DOHH2 (cell line): ENCODE measurements at regions not wholly inside any gene's neighbourhood (a gene's known extent, or its start where the extent isn't known, plus 50 kb on each side); places are given as distances from the start of the nearest gene placed in this dataset.

ENCODE experiments used
- H3F3A ChIP-seq: fragments of 200-600 bp; sonication (generic), shearing (Covaris generic); 2 replicates; pipeline ENCODE4 v1.6.0; 2016; ENCODE audit warnings: antibody characterized with exemption, mild to moderate bottlenecking; ENCODE audit not compliant: control insufficient read depth, insufficient read depth
- H3K27ac ChIP-seq: fragments of 200-600 bp; sonication (generic); 2 replicates; pipeline ENCODE4 v1.5.1; 2014; ENCODE audit warnings: low read depth, mild to moderate bottlenecking, low read length, moderate library complexity
- H3K27me3 ChIP-seq: fragments of 200-600 bp; sonication (generic); 2 replicates; pipeline ENCODE4 v1.6.1; 2014; ENCODE audit warnings: mild to moderate bottlenecking, low read length, mixed read lengths; ENCODE audit not compliant: control insufficient read depth
- H3K36me3 ChIP-seq: fragments of 200-600 bp; sonication (generic); 2 replicates; pipeline ENCODE4 v1.6.1; 2014; ENCODE audit warnings: mild to moderate bottlenecking, low read length, moderate library complexity, mixed read lengths; ENCODE audit not compliant: control insufficient read depth
- H3K4me1 ChIP-seq: fragments of 200-600 bp; sonication (generic); 2 replicates; pipeline ENCODE4 v1.6.1; 2014; ENCODE audit warnings: mild to moderate bottlenecking, low read length, mixed read lengths; ENCODE audit not compliant: control insufficient read depth
- H3K4me2 ChIP-seq: fragments of 200-600 bp; sonication (generic); 2 replicates; pipeline ENCODE4 v1.6.0; 2014; ENCODE audit warnings: mild to moderate bottlenecking, low read length, moderate library complexity
- H3K4me3 ChIP-seq: fragments of 200-600 bp; sonication (generic); 2 replicates; pipeline ENCODE4 v1.5.1; 2014; ENCODE audit warnings: mild to moderate bottlenecking, low read length, mixed read lengths
- H3K79me2 ChIP-seq: fragments of 200-600 bp; sonication (generic); 2 replicates; pipeline ENCODE4 v1.6.1; 2014; ENCODE audit warnings: mild to moderate bottlenecking, low read length, mixed read lengths; ENCODE audit not compliant: control insufficient read depth
- H3K9me2 ChIP-seq: fragments of 200-600 bp; sonication (generic); replicated peaks from 2 replicates; pipeline ENCODE4 v1.6.1; 2014; ENCODE audit warnings: mild to moderate bottlenecking, low read length, mixed read lengths; ENCODE audit not compliant: control insufficient read depth
- H3K9me3 ChIP-seq: fragments of 200-600 bp; sonication (generic); 2 replicates; pipeline ENCODE4 v1.6.1; 2014; ENCODE audit warnings: antibody characterized with exemption, low read length, mixed read lengths; ENCODE audit not compliant: control insufficient read depth, insufficient read depth
- H4K20me1 ChIP-seq: fragments of 200-600 bp; sonication (generic); 2 replicates; pipeline ENCODE4 v1.6.0; 2014; ENCODE audit warnings: low read depth, mild to moderate bottlenecking, antibody characterized with exemption, low read length, moderate library complexity; ENCODE audit not compliant: control insufficient read depth, insufficient read depth
- CTCF ChIP-seq: fragments of 200-600 bp; sonication (generic); IDR thresholded peaks from one replicate; pipeline ENCODE4 v1.5.1; 2014; ENCODE audit warnings: antibody characterized with exemption, mild to moderate bottlenecking, low read depth, low read length; ENCODE audit not compliant: poor library complexity, severe bottlenecking
- EZH2phosphoT487 ChIP-seq: fragments of 200-600 bp; sonication (generic); IDR thresholded peaks from 2 replicates; pipeline ENCODE4 v1.6.1; 2017; ENCODE audit warnings: borderline replicate concordance, mild to moderate bottlenecking, antibody characterized with exemption, low read length, moderate library complexity, mixed read lengths

- Histone ChIP-seq H3K4me2 (no peak overlapping the region), H3K27me3 (no peaks in the 10 kb centered on the region), H3F3A (no peaks in the 10 kb centered on the region), H3K79me2 (no peaks in the 10 kb centered on the region), H3K4me3 (no peak overlapping the region), H3K36me3 (no peaks in the 10 kb centered on the region), H3K9me2 (no peaks in the 10 kb centered on the region), H3K27ac (no peak overlapping the region), H4K20me1 (no peaks in the 10 kb centered on the region), H3K9me3 (peaks cover 11% of the 10 kb centered on the region; the same call in 1 of the 2 replicates), H3K4me1 (no peaks in the 10 kb centered on the region)
- TF ChIP-seq EZH2phosphoT487, result no peak
- TF ChIP-seq CTCF, result no peak
These were observed 61.7 kb upstream of the ZNF469 start for GRCh38 chr16:88320947-88321634.

DNA sequence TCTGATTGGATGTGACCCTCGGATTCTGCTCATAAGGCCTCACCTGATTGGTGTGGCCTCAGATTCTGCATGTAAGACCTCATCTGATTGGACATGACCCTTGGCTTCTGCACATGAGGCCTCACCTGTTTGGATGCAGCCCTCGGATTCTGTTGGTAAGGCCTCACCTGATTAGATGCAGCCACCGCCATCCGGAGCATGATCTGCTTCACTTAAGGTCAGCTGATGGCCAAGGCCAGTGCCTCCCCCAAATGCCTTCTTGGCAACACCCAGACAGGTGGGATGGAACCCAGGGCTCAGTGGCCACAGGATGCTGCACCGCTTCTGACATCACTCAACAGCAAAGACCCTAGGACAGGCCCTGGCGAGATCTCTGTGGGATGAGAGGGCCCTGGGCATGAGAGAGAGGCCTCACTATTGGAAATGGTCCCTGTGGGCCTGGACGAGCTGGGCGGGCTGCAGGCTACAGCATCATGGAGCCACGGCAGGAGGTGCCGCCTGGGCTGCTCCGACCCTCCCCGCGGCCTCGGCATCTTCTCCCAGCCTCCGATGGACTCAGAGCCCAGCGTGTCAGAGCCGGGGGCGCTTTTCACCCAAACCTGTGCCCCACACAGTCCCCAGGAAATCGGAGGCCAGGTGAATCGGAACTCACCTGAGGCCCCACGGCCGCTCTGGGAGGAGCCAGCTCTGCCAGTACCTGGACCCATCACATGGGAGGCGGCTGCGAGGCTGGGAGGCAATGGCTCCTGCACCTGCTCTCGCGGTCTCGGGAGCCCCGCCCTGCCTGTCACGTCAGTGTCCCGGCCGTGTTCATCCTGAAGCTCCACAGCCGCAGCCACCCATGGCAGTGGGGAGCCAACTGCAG, 60.9 kb upstream of the ZNF469 start:
- Histone ChIP-seq H3K27ac (no peak overlapping the region), H3K9me2 (no peaks in the 10 kb centered on the region), H3K4me1 (no peaks in the 10 kb centered on the region), H3K4me2 (no peak overlapping the region), H3K4me3 (no peak overlapping the region), H3F3A (no peaks in the 10 kb centered on the region), H3K27me3 (no peaks in the 10 kb centered on the region), H4K20me1 (no peaks in the 10 kb centered on the region), H3K79me2 (no peaks in the 10 kb centered on the region), H3K36me3 (no peaks in the 10 kb centered on the region), H3K9me3 (peaks cover 11% of the 10 kb centered on the region; the same call in 1 of the 2 replicates)
- no peak for TF ChIP-seq CTCF

GRCh38 chr16:88322500-88322970, 60.2 kb upstream of the ZNF469 start:
- H3K36me3 ChIP-seq, result no peaks in the 10 kb centered on the region
- no peak overlapping the region for H3K4me2 ChIP-seq
- no peaks in the 10 kb centered on the region for H3K9me2 ChIP-seq
- TF ChIP-seq EZH2phosphoT487 (no peak), CTCF (no peak)
- no peaks in the 10 kb centered on the region for H4K20me1 ChIP-seq
- H3K4me3 ChIP-seq, result no peak overlapping the region
- H3K27ac ChIP-seq, result no peak overlapping the region
- peaks cover 11% of the 10 kb centered on the region; the same call in 1 of the 2 replicates for H3K9me3 ChIP-seq
- no peaks in the 10 kb centered on the region for H3K27me3 ChIP-seq
- no peaks in the 10 kb centered on the region for H3K79me2 ChIP-seq
- H3F3A ChIP-seq, result no peaks in the 10 kb centered on the region
- no peaks in the 10 kb centered on the region for H3K4me1 ChIP-seq
